ENCODE measurements at regions not wholly inside any gene's neighbourhood (a gene's known extent, or its start where the extent isn't known, plus 50 kb on each side); places are given as distances from the start of the nearest gene placed in this dataset.

DNA sequence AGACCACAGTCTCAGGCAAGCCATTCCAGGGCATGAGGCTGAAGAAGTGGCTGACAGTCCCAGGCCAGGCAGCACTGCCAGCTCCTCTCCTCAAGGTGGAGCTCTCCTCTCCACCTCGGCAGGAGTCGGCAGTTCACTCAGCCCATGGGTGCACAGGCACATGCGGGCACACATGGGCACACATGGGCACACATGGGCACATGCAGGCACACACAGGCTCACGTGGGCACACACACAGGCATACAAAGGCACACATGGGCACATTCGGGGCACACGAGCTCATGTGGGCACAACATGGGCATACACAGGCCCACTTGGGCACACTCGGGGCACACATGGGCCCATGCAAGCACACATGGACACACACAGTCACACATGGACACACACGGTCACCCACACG is 65.3 kb upstream of the TAF1B start:
- DNase-seq (ENCODE audit: low spot score): no peak
- TF ChIP-seq, protein P1, sequence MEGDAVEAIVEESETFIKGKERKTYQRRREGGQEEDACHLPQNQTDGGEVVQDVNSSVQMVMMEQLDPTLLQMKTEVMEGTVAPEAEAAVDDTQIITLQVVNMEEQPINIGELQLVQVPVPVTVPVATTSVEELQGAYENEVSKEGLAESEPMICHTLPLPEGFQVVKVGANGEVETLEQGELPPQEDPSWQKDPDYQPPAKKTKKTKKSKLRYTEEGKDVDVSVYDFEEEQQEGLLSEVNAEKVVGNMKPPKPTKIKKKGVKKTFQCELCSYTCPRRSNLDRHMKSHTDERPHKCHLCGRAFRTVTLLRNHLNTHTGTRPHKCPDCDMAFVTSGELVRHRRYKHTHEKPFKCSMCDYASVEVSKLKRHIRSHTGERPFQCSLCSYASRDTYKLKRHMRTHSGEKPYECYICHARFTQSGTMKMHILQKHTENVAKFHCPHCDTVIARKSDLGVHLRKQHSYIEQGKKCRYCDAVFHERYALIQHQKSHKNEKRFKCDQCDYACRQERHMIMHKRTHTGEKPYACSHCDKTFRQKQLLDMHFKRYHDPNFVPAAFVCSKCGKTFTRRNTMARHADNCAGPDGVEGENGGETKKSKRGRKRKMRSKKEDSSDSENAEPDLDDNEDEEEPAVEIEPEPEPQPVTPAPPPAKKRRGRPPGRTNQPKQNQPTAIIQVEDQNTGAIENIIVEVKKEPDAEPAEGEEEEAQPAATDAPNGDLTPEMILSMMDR (IDR thresholded peaks at IDR 0.05; ENCODE audit: borderline replicate concordance, control extremely low read depth, extremely low read depth, insufficient read depth, missing control alignments): peak; percentile 28
- in situ Hi-C loops (cut with MboI; ENCODE audit: low sequenced_read_pairs, unreplicated experiment): no loop called here

DNA sequence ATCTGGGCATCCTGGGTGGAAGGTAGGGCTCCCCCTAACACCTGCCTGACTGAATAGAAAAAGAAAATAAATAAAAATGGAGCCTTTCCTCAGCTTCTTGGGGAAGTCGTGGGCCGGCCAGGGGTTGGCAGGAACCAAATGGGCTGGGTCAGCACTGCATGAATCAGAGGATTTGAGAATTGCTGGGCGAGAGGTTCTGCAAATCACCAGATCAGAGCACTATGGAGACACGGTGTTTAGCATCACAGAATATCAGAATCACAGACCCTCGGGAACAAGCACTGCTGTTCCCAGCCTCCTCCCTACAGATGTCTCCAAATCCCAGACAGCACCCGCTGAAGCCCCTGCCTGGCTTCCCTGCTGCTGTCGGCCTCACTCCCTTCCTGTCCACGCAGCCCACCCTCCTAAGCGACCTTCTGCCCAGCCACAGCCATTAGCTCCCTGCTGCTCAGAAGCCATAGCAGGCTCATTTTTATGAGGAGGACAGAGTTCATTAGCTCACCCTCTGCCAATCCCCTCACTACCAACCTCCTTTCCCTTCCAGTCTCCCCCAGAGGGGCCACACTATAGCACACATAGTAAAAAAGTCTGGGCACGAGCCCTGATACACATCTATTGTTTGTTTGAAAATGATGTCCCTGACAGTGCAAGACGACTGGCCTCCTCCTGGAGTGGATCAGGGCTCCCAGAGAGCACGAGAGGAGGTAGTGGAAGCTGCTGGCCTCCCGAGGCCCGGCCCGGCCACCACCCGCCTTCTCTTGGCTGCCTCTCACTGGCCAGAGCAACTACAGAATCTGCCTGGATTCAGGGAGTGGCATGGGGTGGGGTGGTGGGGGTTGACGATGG is 64.6 kb upstream of the TAF1B start:
- TF ChIP-seq, protein P1 (IDR thresholded peaks at IDR 0.05; ENCODE audit: borderline replicate concordance, control extremely low read depth, extremely low read depth, insufficient read depth, missing control alignments): no peak
- no peak for DNase-seq (ENCODE audit: low spot score)
- in situ Hi-C loops (cut with MboI; ENCODE audit: low sequenced_read_pairs, unreplicated experiment): no loop called here

DNA sequence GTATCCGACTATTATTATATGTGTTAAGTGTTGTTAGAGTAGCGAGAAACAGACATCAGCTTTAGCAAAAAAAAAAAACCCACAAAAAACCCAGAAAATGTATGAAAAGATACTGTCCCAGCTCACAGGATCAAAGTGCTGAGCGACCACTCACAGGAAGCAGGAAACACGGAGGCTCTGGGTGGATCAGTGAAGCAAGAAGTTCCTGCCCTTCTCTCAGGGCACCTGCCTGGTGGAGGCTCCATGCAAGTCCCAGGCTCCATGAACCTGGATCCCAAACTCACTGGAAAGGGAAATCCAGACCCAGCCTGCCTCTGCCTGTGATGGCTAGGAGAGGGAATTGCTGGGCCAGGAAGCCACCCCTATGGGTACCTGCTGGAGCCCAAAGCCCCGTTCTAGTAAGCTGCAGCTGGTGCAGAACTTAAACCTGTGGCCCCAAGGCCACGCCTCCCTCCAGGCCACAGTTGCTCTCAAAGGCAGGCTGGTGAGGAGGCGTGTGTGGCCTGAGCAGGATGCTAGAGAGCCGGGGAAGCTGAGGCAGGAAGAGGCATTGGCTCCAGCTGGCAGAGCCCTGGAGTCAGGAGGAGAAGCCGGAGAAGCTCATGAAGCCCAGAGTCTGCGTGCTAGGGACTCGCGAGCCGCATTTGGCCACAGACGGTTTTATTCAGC is 63.5 kb upstream of the TAF1B start:
- in situ Hi-C loops (cut with MboI; ENCODE audit: low sequenced_read_pairs, unreplicated experiment): no loop called here
- TF ChIP-seq, protein P1 (IDR thresholded peaks at IDR 0.05; ENCODE audit: borderline replicate concordance, control extremely low read depth, extremely low read depth, insufficient read depth, missing control alignments): no peak
- DNase-seq (ENCODE audit: low spot score): no peak

DNA sequence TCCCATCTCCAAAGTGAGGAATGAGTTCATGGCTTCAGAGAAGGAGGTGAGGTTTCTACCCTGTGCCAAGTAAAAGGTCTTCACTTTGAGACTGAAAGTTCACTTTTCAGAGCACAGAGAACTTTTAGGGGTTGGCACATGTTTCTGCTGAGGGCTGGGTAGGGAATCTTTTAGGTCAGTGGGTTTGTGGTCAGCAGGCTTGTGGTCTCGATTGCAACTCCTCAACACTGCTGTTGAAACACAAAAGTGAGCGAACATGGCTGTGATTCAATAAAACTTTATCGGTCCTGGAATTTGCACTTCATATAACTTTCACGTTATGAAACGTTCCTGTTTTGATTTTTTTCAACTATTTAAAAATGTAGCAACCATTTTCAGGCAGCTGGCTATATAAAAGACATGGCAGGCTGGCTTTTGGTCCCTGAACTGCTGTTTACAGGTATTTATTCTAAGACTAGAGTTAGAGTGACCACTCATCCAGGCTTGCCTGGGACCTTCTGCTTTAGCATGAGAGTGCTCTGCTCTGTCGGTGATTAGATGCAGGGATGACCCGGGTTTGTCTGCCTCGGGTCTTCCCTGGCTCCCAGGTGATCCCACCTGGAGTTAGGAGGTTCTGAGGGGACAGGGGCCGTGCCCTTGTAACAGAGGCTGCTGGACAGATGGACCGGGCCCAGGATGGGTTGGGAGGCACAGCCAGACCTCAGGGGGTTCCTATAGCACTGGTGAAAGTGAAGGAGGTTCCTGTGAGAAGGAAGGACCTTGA is 62.7 kb upstream of the TAF1B start:
- TF ChIP-seq, protein P1 (IDR thresholded peaks at IDR 0.05; ENCODE audit: borderline replicate concordance, control extremely low read depth, extremely low read depth, insufficient read depth, missing control alignments): no peak
- DNase-seq (ENCODE audit: low spot score): no peak
- in situ Hi-C loops (cut with MboI; ENCODE audit: low sequenced_read_pairs, unreplicated experiment): no loop called here

DNA sequence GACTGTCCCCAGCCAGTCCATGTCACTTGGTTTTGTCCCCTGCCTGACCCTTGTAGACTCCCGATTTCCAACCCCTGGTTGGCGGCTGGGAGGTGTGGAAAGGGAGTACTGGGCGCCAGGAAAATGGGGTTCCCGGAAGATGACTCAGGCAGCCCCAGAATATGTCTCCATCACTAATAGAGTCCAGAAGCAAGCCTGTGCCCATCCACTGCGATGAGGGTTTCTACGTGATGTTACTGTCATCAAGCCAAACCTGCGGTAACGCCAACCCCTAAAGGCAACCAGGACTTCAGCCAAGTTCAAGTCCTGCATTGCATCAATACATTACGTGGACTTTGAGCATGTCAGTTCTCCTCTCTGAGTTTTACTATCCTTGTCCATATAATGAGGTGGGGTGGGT is 62.0 kb upstream of the TAF1B start:
- in situ Hi-C loops (cut with MboI; ENCODE audit: low sequenced_read_pairs, unreplicated experiment): no loop called here
- DNase-seq (ENCODE audit: low spot score): no peak
- TF ChIP-seq, protein P1 (IDR thresholded peaks at IDR 0.05; ENCODE audit: borderline replicate concordance, control extremely low read depth, extremely low read depth, insufficient read depth, missing control alignments): no peak

DNA sequence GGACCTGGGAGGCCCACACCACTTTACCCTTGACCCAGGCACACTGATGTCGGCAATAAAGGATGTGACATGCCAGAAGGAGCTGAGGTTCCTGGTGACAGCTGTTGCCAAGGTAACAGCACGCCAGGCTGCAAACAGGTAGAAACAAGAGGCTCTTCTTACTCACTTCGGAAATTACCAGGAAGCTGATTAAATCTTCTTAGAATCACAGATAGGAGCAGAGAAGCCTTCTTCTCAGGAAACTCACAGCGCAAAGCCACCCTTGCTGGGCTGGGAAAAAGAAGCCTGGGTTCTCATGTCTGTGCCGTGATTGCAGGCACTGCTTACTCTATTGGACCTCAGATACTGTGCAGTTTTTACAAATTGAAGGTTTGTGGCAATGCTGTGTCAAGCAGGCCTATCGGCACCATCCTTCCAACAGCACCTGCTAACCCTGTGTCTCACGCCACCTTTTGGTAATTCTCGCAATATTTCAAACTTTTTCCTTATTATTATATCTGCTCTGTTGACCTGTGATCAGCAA is 61.0 kb upstream of the TAF1B start:
- TF ChIP-seq, protein P1 (IDR thresholded peaks at IDR 0.05; ENCODE audit: borderline replicate concordance, control extremely low read depth, extremely low read depth, insufficient read depth, missing control alignments): no peak
- in situ Hi-C loops (cut with MboI; ENCODE audit: low sequenced_read_pairs, unreplicated experiment): no loop called here
- DNase-seq (ENCODE audit: low spot score): no peak
